ENCODE measurements at regions not wholly inside any gene's neighbourhood (a gene's known extent, or its start where the extent isn't known, plus 50 kb on each side); places are given as distances from the start of the nearest gene placed in this dataset.

DNA sequence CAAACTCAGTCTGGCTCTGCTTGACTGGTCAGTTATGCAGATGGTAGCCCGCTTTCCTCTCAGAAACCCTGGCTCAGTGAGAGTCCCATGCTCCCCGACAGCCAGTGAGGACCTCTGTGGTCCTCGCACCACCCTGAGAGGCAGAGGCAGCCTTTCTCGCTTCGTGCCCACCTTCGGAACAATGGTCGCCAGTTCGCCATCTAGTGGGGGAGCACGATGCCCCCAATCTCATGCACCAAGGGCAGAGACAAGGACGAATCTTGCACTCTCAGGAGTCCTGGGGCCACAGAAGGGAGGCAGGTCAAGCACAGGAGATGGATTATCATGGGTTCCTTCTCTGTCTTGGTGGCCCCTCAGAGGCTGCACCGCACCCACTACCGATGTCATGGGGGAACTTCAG, 75.2 kb downstream of the RHCG start:
- no peaks in the 10 kb centered on the region for H3K4me1 ChIP-seq (replicated peaks; ENCODE audit: insufficient read depth)
- no peak overlapping the region for H3K4me2 ChIP-seq
- no peak overlapping the region for H2AFZ ChIP-seq
- ChIA-PET POLR2A (ENCODE audit: unreplicated experiment) (no interaction called here), CTCF (no interaction called here)
- no peak overlapping the region for H3K4me3 ChIP-seq
- H3K27ac ChIP-seq: no peak overlapping the region
- no peaks in the 10 kb centered on the region for H3K9me2 ChIP-seq (ENCODE audit: insufficient read depth)
- H3K27me3 ChIP-seq (ENCODE audit: insufficient read depth, low read depth): peaks cover 46% of the 10 kb centered on the region
- TF ChIP-seq EZH2 (IDR thresholded peaks at IDR 0.05; ENCODE audit: low read depth) (no peak), CTCF (conservative IDR thresholded peaks at IDR 0.05) (no peak)
- no peaks in the 10 kb centered on the region for H3K79me2 ChIP-seq (ENCODE audit: low read depth)
- DNase-seq: no peak
- intact Hi-C loops (cut with micrococcal nuclease; ENCODE audit: unreplicated experiment): no loop called here
- no peaks in the 10 kb centered on the region for H3K36me3 ChIP-seq (ENCODE audit: low read depth)
- H3F3A ChIP-seq (ENCODE audit: insufficient read depth, low read depth): no peaks in the 10 kb centered on the region
- no peaks in the 10 kb centered on the region for H3K9me3 ChIP-seq (ENCODE audit: insufficient read depth, low read depth)
- no TSS peak for BruUV-seq (replicated peaks)
- no peaks in the 10 kb centered on the region; the same call in 1 of the 2 replicates for H4K20me1 ChIP-seq (ENCODE audit: insufficient read depth)

DNA sequence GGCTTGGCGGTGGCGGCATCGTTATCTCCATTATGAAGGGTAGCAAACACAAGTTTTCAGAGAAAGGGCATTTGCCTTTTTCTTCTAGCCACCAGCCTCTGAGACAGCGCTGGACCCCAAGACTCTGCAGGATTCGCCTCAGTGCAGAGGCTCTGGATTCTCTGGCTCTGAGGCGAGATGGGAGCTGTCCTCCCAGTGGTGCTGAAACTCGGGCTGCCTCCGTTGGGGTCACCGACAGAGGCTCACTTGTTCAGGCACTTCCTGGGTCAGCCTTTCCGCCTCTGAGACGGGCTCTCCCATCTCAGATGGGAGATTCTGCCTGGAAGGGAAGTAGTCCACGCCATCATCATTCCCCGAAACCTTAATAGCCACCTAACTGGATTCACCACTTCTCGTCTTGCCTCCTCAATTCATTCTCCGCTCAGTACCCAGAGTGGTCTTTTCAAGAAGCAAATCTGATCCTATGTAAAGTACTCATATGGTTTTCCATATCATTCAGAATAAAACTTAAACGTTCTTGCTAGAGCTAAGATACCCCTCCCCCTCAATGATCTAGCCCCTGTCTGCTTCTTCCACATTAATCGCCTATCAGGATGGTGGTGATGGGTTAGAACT, 76.9 kb downstream of the RHCG start:
- ChIA-PET POLR2A (ENCODE audit: unreplicated experiment) (no interaction called here), CTCF (no interaction called here)
- BruUV-seq (replicated peaks): no TSS peak
- Histone ChIP-seq H3K79me2 (ENCODE audit: low read depth) (no peaks in the 10 kb centered on the region), H3K36me3 (ENCODE audit: low read depth) (no peaks in the 10 kb centered on the region), H3K9me2 (ENCODE audit: insufficient read depth) (no peaks in the 10 kb centered on the region), H3K4me1 (replicated peaks; ENCODE audit: insufficient read depth) (no peaks in the 10 kb centered on the region), H3K9me3 (ENCODE audit: insufficient read depth, low read depth) (no peaks in the 10 kb centered on the region), H3K27ac (no peak overlapping the region), H3K4me3 (no peak overlapping the region), H3K27me3 (ENCODE audit: insufficient read depth, low read depth) (peaks cover 50% of the 10 kb centered on the region), H4K20me1 (ENCODE audit: insufficient read depth) (no peaks in the 10 kb centered on the region; the same call in 1 of the 2 replicates), H3F3A (ENCODE audit: insufficient read depth, low read depth) (no peaks in the 10 kb centered on the region), H3K4me2 (no peak overlapping the region), H2AFZ (no peak overlapping the region)
- TF ChIP-seq EZH2 (IDR thresholded peaks at IDR 0.05; ENCODE audit: low read depth) (no peak), CTCF (conservative IDR thresholded peaks at IDR 0.05) (no peak)
- peak in 1 of 2 experiments; percentile 39 for DNase-seq
- intact Hi-C loops (cut with micrococcal nuclease; ENCODE audit: unreplicated experiment): no loop called here

GRCh38 chr15:89417206-89417725, 79.1 kb downstream of the RHCG start:
- intact Hi-C loops (cut with micrococcal nuclease; ENCODE audit: unreplicated experiment): no loop called here

More at GRCh38 chr15:89417206-89417725, 79.1 kb downstream of the RHCG start:
- DNase-seq: peak in 1 of 2 experiments; percentile 4
- Histone ChIP-seq H3K27me3 (ENCODE audit: insufficient read depth, low read depth) (peaks cover 66% of the 10 kb centered on the region), H3F3A (ENCODE audit: insufficient read depth, low read depth) (no peaks in the 10 kb centered on the region), H3K4me2 (no peak overlapping the region), H3K9me3 (ENCODE audit: insufficient read depth, low read depth) (no peaks in the 10 kb centered on the region), H3K9me2 (ENCODE audit: insufficient read depth) (no peaks in the 10 kb centered on the region), H3K36me3 (ENCODE audit: low read depth) (no peaks in the 10 kb centered on the region), H3K27ac (no peak overlapping the region), H4K20me1 (ENCODE audit: insufficient read depth) (no peaks in the 10 kb centered on the region; the same call in 1 of the 2 replicates), H2AFZ (no peak overlapping the region), H3K79me2 (ENCODE audit: low read depth) (no peaks in the 10 kb centered on the region), H3K4me1 (replicated peaks; ENCODE audit: insufficient read depth) (no peaks in the 10 kb centered on the region), H3K4me3 (no peak overlapping the region)
- BruUV-seq (replicated peaks): no TSS peak
- no peak for TF ChIP-seq EZH2 (IDR thresholded peaks at IDR 0.05; ENCODE audit: low read depth)
- TF ChIP-seq CTCF (conservative IDR thresholded peaks at IDR 0.05): no peak
- ChIA-PET CTCF (interaction anchor here (0.7 to 1.8 kb wide), 2 partner anchors 13 to 51 kb away, joined by 3 to 9 read pairs; no protein-coding TSS in a partner anchor), POLR2A (ENCODE audit: unreplicated experiment) (interaction anchor here (0.6 kb wide), 1 partner anchor 784 kb away, joined by 3 read pairs; the partner anchor contains the start of gene SEMA4B)
